ENCODE measurements at regions not wholly inside any gene's neighbourhood (a gene's known extent, or its start where the extent isn't known, plus 50 kb on each side); places are given as distances from the start of the nearest gene placed in this dataset.
A peak's percentile ranks its signal among the peaks of the same experiment; 100 is the strongest.
"Not testable (repeated sequence)": the region's sequence is repeated elsewhere in the genome, so short reads cannot be mapped to it uniquely, and the experiment has no call there.

GRCh38 chr7:125355899-125356298 is 426.3 kb upstream of the POT1 start:
- DNase-seq = no peak

DNA sequence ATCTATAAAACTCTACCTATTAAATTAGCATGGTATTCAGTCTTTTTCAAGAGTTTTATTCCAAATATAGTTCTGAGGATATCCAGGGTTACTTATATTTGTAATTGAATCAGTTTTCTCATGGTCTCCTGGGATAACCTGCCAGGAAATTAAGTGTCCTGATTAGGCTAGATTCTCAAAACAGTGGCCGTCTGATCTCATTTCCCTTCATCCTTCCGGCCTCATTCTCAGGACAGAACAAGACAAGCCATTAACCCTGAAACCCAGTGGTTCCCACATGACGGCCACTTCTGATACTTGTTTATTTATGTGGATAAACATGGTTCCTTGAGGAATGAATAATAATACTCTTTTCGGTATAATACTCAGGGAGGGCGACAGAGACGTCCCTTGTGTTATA is 417.6 kb upstream of the POT1 start:
- no peak for DNase-seq

- no peak for DNase-seq
Observed at GRCh38 chr7:125338110-125338509, 408.5 kb upstream of the POT1 start.

DNA sequence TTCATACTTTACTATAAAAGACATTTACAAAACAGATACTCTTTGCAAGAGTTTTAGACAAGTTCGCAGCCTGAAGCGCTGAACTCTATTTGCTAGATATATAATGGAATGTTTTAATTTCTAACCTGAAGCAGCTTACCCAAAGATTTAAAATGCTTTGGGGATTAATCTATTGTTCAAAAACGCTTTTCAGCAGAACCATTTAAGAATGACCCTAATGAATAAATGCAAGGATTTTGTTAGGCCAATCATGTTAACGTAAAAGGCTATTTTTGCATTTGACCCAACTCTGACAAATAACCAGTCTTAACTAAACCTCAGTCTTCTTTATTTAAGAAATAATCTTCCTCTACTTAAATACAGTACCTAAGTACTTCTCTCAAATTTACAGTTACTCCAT is 406.7 kb upstream of the POT1 start:
- no peak for DNase-seq

DNA sequence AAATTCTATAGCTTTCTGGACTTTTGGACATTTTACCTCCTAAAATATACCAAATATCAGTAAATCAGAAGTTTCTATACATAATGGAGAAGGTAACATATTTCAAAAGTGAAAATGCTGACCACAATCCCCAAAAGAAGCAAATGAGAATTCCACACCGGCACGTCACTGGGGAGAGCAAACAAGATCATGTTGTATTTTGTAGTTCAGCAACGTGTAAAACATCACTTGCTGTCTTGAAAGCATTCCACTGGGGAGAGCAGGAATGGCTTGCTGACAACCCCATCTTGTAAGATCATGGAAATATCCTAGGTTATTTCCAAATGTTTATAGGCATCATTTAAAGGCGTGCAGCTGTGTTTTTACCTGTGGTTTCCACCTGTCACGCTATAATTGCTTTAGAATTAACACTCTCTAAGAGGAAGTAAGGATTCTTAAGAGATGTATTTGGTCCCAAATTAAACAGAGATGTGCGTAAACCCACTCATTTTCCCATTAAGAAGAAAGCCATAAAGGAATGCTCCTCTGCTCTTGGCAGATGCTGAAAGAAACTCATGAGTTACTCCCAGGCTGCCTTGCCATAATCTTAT is 397.1 kb upstream of the POT1 start:
- DNase-seq = no peak

- DNase-seq = peak; percentile 30
Observed at GRCh38 chr7:125316466-125316865, 386.8 kb upstream of the POT1 start.

DNA sequence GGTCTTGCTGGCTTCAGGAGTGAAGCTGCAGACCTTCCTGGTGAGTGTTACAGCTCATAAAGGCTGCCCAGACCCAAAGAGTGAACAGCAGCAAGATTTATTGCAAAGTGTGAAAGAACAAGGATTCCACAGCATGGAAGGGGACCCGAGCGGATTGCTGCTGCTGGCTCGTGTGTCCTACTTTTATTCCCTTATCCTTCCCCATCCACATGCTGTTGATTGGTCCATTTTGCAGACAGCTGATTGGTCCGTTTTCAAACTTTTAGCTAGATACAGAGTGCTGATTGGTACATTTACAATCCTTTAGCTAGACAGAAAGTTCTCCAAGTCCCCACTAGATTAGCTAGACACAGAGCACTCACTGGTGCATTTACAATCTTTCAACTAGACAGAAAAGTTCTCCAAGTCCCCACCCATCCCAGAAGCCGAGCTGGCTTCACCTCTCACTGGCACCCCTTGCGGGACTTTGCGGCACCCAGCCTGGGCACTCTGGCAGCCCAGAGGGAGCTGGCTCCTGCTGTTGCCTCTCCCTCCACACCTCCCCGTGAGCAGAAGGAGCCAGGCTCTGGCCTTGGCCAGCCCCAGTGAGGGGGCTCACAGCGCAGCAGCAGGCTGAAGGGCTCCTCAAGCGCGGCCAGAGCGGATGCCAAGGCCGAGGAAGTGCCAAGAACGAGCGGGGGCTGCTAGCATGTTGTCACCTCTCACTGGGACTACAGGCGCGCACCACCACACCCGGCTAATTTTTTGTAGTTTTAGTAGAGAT is 369.6 kb upstream of the POT1 start:
- no peak for DNase-seq

- DNase-seq = peak; percentile 8
Observed at GRCh38 chr7:125279961-125280360, 350.3 kb upstream of the POT1 start.

DNA sequence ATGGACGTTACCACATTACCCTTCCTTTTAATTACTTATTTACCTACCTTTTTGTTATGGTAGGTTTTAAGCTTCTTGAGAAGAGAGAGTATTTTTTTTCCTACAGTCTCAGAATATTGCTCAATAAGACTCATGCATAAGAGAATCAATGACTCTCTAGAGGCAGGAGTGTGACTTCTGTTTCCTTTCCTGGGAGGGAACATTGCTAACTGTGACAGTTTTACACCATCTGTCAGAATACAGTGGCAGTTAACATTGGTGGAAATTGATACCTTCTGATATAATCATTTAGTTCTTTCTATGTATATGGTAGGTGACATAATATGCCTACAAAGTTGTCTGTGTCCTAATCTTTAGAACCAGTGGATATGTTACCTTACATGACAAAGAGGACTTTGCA is 348.7 kb upstream of the POT1 start:
- DNase-seq = no peak

GRCh38 chr7:125274742-125275141 is 345.1 kb upstream of the POT1 start:
- DNase-seq = not testable (repeated sequence)

- not testable (repeated sequence) for DNase-seq
Observed at GRCh38 chr7:125264174-125264856, 334.7 kb upstream of the POT1 start.

DNA sequence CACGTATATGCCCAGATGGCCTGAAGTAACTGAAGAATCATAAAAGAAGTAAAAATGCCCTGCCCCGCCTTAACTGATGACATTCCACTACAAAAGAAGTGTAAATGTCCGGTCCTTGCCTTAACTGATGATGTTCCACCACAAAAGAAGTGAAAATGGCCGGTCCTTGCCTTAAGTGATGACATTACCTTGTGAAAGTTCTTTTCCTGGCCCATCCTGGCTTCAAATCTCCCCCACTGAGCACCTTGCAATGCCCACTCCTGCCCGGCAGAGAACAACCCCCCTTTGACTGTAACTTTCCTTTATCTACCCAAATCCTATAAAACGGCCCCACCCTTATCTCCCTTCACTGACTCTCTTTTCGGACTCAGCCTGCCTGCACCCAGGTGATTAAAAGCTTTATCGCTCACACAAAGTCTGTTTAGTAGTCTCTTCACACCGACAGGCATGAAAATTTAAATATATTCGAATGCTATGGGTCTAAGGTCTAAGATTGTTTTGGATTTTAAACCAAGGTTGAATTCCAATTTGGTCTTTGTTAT is 329.3 kb upstream of the POT1 start:
- not testable (repeated sequence) for DNase-seq

DNA sequence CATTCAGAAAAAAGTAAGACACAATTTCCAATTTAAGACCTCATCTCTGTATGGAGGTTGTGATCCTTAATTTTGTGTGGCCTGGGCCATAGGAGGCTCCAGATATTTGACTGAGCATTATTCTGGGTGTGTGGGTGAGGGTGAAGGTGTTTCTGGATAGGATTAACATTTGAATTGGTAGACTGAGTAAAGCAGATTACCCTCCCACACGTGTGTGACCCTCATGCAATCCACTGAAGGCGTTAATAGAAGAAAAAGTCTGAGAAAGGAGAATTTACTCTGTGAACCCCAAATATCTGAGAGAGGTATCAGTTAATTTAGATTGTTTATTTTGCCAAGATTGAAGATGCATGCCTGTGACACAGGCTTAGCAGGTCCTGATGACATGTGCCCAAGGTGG is 328.0 kb upstream of the POT1 start:
- DNase-seq = no peak

DNA sequence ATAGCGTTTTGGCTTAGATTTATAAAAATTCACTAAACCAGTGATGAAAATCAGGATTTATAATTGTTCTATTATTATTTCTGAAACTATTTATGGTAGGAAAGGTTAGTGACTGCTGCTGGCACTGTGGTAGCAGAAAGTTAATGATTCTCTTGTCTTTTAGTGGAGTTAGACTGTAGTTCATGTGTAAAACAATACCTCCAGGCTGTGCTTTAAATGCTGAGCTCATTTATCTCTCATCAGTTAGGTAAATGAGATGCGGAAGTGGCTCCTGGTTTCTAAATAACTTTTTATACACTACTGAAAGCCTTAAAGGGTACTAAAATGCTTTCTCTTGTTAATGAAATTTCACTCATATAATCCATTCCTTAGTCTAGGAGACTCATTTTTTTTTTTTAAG is 326.8 kb upstream of the POT1 start:
- no peak for DNase-seq

DNA sequence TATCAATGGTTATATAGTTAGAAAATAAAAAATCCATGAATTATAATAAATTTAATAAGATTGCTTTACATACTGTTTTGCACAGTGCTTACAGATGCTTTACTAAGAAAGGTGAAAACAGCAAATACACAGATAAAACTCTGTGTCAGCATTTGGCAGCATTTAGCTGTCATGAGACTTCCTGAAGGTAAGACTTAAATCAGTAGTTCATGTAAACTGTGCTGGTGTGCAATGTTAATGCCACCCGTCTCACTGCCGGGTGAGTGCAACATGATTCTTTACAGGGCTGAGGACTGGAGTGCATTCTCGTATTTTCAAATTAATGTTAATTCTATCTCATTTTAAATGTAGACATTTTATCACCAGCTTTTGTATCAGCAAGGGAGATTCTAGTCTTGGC is 326.2 kb upstream of the POT1 start:
- DNase-seq = no peak

DNA sequence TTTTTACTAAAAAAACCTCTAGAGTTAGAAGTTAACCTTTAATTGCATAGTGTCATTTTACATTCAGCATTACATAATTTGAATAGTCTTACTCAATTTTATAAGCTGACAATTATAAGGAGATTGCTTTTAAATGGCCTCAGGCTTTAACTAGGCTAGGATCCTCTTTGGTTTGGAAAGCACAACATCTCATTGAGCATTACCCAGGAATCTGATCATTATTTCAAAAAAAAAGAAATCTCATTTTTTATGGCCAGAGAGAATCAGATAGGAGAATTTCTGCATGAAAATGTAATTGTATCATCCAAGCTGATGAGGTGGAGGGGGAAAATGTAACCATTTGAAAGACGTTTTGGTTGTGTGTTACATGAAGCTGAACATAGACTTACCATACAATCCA is 324.9 kb upstream of the POT1 start:
- no peak for DNase-seq

- no peak for DNase-seq
Observed at GRCh38 chr7:125253452-125254190, 324.0 kb upstream of the POT1 start.

DNA sequence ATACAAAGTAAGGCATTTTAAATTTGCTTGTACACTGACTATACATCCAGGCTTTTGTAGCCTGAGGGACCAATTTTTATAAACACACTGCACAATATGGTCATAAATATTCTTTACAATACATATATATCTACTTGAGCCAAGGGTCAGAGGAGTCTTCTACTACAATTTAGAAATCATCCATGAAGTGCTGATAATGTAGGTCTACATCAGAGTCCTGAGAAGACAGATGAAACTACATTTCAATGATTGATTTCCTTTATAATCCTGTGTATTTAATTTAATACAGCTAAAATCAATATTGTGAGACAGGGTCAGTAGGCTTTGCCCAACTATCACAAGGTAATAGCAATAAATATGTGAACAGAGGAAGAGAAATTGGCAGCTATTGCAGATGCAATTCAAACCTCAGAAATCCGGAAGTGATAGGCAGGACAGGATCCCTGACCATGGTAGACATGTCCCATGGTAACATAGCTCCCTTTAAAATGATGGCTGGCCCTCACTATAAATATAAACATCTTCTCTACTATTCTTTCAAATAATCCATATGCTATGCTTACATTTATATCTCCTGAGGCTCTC is 318.0 kb upstream of the POT1 start:
- DNase-seq = no peak

DNA sequence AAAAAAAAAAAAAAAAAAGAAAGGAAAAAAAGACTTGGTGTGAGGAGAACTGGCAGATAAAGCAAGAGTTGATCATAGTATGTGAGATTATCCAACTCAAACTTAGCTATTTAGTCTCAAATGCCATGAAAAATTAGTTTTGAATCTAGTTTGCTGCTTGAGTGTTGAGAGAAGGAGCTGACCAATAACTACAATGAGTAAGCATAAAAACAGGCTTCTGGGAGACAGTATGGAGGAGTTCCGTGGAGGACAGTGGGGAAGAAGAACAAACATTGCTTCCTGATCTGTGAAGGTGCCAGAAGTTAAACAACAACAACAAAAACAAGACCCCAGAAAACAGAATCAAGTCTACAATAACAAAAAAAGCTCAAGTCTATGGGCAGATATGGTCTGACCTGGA is 317.1 kb upstream of the POT1 start:
- DNase-seq = no peak

- DNase-seq = no peak
Observed at GRCh38 chr7:125241548-125241947, 311.9 kb upstream of the POT1 start.

- no peak for DNase-seq
Observed at GRCh38 chr7:125222596-125222995, 293.0 kb upstream of the POT1 start.

DNA sequence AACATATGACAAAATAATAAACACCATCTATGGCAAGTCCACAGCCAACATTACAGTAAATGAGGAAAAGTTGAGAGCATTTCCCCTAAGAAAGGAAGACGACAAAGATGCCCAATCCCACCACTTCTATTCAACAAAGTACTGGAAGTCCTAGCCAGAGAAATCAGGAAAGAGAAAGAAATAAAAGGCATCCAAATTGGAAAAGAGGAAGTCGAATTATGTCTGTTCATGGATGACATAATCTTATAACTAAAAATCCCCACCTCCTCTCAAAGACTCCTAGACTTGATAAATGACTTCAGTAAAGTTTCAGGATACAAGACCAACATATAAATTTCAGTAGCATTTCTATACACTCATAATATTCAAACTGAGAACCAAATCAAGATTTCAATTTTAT is 288.5 kb upstream of the POT1 start:
- no peak for DNase-seq

- no peak for DNase-seq
Observed at GRCh38 chr7:125201002-125201401, 271.4 kb upstream of the POT1 start.
